ENCODE measurements at regions not wholly inside any gene's neighbourhood (a gene's known extent, or its start where the extent isn't known, plus 50 kb on each side); places are given as distances from the start of the nearest gene placed in this dataset.

DNA sequence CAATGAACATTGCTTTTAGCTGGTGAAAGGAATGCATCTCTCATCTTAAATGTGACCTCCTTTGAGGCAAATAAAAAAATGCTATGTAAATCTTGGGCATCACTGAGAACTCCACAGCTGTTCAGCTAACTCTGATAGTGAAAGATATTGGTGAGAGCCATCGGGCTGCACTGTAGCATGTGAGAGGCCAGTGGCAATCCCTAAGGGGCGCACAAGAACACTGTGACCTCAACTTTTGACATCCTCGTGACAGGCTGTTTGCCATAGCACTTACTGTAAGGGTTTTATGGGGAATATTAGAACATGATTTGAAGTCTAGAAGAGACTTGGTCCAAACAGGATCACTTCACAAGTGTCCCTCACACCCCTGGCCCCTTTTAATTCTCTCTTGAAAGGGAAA, 697.9 kb downstream of the MCTP2 start:
- no peak for TF ChIP-seq CTCF (IDR thresholded peaks at IDR 0.05)
- TF ChIP-seq POLR2A (IDR thresholded peaks at IDR 0.05): no peak

Measured in body of pancreas (tissue), 4 donors.